GM19043 (cell line): ENCODE measurements at regions not wholly inside any gene's neighbourhood (a gene's known extent, or its start where the extent isn't known, plus 50 kb on each side); places are given as distances from the start of the nearest gene placed in this dataset.

Experiments
- ATAC-seq: cut with Tn5 transposase; IDR thresholded peaks from one replicate; pipeline ENCODE4 v1.9.1; 2021; ENCODE audit warnings: low read depth; ENCODE audit not compliant: unreplicated experiment

DNA sequence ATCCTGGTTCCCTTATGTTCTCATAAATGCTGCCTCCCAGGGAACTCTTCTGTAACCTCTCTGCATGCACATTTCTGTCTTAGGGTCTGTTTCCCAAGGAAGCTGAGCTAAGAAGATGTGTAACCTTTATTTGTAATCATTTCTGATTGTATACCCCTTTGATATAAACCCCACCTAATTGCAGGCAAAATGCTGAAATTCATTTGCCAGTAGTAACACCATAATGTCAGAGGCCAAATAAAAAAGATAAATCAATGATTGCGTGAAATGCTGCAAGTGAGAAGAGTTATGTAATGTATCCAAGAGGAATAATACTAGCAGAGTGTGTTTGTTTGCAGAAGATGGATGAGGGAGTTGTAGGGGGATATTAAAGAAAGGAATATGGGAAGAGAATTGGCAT, 822.6 kb upstream of the GRAMD2B start:
- ATAC-seq = no peak

DNA sequence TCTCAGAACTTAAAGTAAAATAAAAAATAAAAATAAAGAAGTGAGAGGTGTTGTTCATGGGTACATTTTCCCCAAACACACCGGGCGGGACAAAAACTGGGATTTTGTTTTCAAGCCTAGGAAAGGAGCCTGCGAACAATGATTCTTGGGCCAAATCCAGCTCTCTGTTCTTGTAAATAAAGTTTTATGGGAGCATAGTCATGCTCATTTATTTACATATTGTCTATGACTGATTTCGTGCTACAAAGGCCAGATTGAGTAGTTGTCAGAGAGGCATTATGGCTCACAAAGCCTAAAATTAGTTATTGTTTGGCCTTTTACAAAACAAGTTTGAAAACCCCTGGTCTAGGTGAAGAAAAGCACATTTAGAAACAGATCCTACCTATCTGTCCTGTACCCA, 821.0 kb upstream of the GRAMD2B start:
- ATAC-seq = no peak

DNA sequence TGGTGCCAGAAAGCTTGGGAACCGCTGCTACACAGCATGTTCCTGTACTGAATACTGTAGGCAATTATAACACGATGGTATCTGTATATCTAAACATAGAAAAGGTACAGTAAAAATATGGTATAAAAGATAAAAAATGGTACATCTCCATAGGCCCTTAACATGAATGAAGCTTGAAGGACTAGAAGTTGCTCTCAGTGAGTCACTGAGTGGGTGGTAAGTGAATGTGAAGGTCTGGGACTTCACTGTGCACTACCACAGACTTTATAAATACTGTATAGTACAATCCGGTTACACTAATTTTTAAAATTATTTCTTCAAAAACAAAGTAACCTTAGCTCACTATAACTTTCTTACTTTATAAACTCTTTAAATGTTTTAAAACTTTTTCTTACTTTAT, 819.9 kb upstream of the GRAMD2B start:
- no peak for ATAC-seq

DNA sequence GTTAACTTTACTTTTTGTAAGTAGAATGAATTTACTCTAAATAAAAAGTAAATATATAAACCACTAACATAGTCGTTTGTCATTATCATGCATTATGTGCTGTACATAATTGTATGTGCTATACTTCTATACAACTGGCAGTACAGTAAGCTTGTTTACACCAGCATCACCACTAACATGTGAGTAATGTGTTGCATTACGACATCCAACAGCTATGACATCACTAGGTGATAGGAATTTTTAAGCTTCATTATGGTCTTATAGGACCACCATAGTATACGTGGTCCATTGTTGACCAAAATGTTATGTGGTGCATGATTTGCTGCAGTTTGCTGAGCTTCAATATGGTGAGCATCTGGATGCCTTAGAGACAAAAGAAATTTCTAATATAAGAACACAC, 819.1 kb upstream of the GRAMD2B start:
- ATAC-seq = no peak

DNA sequence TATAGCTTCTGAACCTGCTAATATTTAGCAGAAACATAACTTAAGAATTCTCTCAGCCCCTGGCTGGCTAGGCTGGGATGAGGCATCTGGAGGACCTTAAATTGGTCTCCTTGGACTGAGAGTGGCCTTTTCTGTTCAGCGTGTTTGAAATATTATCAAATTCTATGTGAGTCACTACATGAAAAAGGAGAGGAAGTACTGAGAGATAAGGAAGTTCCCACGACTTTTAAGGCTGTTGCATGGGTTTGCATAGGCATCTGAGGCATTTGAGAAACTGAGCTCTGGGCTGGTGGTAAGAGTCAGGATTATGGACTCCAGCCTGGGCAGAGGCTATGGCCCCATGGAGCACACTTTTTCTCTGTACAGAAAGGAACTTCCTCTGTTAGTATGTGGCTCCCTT, 816.2 kb upstream of the GRAMD2B start:
- ATAC-seq = no peak

DNA sequence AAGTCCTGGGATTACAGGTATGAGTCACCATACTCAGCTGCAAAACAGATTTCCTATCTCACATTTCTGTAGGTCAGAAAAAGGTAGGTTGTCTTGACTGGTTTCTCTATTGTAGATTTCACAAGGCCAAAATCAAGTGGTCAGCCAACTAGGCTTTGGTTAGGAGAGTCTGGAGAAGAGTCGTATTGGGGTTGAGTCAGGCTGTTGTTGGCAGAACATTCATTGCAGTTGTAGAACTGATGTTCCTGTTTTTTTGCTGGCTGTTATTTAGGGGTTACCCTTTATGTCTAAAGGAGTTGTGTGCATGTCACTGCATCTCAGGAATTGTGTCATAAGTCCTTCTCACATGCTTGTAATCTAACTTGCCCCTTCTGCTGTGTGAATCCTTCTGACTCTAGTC, 814.2 kb upstream of the GRAMD2B start:
- no peak for ATAC-seq

DNA sequence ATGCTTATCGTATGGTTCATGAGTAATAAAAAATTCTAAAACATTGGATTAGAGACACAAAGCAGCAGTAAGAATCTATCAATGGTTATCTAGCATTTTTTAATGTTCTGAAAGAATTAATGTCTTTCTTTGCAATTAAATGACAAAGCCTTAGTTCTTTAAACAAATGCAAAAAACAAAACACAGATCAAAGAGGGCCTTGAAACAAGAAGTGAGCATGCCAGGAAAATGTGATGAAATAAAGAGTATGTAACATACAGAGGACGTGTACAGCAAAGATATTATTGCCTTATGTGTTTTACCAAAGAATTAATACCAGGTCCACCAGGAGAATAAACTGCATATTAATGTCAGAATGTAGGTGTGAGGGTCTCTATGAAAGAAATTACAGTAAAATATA, 812.3 kb upstream of the GRAMD2B start:
- no peak for ATAC-seq

DNA sequence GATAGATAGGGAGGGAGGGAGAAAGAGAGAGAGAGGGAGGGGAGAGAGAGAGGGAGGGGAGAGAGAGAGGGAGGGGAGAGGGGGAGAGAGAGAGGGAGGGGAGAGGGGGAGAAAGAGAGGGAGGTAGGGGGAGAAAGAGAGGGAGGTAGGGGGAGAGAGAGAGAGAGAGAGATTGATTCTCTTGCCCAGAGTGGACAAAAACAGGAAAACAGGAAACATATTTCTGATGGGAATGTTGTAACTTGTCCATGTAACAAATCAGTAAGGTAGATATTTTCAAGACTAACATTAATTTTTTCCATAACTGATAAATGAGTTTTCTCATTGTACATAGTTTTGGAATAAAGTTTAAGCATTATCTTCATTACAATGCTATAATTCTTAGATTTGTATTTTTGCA, 811.7 kb upstream of the GRAMD2B start:
- ATAC-seq = no peak

GRCh38 chr5:125612181-125612721, 811.0 kb upstream of the GRAMD2B start:
- ATAC-seq = no peak

- no peak for ATAC-seq
Observed at GRCh38 chr5:125612776-125613175, 810.4 kb upstream of the GRAMD2B start.

DNA sequence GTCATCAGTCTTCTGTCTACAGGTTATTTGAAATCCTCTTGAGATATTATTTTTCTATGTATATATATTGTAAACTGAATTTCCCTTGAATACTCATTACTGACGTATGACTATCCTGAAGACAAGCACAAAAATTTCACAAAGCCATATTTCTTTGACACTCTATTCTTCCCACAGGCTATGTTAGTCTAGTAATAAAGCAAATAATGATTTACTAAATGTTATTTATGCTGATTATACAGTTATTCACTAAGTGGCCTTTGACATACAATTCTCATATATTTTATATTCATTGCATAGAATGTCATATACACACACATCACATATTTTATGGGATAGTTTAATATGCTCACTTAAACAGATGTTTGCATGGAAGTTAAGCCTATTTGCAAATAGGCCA, 793.0 kb upstream of the GRAMD2B start:
- ATAC-seq = no peak

DNA sequence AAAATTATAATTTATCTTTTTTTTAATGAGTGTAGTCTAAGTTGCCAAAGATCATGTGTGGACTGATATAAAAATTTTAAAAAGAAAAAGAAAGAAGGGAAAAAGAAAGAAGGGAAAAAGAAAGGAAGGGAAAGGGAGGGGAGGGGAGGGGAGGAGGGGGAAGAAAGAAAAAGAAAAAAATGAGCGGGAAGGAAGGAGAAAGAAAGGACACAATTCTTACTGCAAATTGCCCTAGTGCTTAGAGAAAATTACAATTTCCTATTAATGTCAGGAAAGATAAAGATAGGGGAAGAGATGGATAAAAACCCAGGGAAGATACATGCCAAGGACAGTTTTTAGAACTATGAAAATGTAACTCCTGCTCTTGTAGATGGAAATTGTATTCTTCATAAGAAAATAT, 789.7 kb upstream of the GRAMD2B start:
- ATAC-seq = no peak

GRCh38 chr5:125634216-125634835, 788.9 kb upstream of the GRAMD2B start:
- ATAC-seq = no peak

DNA sequence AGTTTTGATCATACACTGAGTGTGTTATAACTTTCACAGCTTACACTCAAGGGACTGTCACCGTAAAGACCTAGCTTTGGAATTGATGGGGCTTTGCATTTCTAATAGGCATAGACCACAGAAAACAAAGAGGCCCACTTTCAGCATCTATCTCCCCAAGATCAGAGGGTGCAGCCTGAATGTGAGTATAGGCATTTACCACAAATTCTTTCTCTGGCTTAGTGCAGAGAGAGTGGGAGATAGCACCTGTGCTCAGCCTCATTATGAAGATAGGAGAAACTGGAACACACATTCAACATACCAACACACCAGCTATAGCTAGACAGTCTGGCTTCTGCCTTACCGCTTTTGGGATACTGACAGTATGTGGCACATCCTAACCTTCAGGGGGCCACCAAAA, 783.4 kb upstream of the GRAMD2B start:
- ATAC-seq = no peak

DNA sequence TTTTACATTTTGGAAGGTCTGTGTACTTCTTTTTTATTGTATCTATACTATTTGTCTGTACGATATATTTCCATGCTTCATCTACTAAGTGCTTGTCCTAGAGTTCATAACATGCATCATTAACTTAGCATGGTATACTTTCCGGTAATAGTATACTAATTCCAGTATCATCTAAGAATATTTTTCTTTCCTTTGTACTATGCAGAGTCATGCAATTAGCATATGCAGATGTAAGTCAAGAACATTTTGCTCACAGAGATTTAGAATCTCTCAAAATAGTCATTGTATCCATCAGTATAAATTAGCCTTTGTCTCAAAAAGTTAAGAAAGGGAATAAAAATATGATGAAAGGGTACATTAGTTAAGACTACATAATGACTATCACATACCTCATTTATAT, 770.4 kb upstream of the GRAMD2B start:
- no peak for ATAC-seq

- ATAC-seq = no peak
Observed at GRCh38 chr5:125654392-125654791, 768.8 kb upstream of the GRAMD2B start.

DNA sequence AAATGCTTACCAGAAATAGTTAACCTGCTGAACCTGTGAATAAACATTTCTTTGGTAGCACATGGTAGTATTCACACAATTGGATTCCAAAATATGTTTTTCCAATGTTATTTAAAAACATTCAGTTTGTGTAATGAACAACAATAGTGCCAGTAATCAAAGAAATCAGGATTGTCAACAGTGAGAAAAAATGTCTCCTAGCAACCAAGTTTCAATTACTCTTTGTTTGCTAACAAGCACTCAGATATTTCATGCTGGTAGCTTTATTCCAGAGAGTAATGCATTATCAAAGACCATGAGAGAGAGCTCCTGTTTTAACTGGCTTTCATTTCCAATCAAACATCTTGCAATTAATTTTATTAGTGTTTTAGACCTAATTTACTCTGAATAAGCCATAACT, 768.1 kb upstream of the GRAMD2B start:
- no peak for ATAC-seq

- ATAC-seq = no peak
Observed at GRCh38 chr5:125657936-125658335, 765.3 kb upstream of the GRAMD2B start.

DNA sequence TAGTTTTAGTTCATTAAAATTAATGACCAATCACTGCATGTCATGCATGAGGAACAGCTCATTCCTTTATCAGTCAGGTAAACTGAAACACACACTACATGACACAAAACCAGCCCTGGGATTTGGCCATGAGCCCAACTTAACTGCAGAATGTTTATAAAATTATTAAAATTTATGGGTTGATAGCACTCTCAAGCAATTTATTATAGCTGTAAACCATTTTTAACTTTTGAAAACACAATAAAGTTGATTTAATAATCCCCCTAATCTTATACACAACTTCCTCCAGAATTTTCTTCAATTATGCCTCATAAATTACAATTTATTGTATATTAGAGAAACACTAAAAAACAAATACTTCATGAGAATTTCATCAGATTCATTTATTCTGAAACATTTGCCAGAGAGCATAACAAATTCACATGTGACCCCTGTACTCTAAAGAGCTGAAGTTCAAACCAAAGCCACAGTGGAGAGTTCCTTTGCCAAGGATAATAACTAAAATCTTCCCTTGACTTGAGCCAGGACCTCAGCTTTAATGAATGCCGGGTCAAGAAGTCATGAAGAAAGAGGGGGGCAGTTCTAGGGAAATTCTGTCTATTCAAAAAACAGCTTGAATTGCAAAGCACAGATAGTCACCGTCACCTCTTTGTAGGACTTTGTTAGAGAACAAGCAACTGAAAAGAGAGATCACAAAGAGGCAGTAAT, 763.7 kb upstream of the GRAMD2B start:
- ATAC-seq = no peak

GRCh38 chr5:125660231-125660895, 762.8 kb upstream of the GRAMD2B start:
- no peak for ATAC-seq

- ATAC-seq = no peak
Observed at GRCh38 chr5:125661584-125661983, 761.6 kb upstream of the GRAMD2B start.

DNA sequence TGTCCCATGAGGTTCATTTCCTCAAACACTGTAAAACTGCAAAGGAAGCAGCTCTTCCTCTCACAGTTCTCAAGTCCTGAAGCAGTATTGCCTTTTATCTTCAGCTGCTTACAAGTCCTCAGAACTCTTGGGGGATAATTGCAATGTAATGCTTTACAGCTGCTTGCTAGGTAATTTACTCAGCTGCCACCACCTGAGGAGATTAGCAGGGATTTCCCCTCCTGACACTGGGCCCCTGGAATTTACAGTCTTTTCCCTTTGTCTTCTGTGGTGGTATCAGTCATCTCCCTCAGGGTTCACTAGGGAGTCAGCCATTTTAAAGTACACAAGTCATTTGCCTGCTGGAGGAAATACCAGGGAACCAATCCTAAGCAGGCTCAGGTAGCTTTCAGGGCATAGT, 754.3 kb upstream of the GRAMD2B start:
- no peak for ATAC-seq
